OCI-LY7 (cell line): ENCODE measurements at regions not wholly inside any gene's neighbourhood (a gene's known extent, or its start where the extent isn't known, plus 50 kb on each side); places are given as distances from the start of the nearest gene placed in this dataset.

Experiments
- BruUV-seq: library from RNA; stranded (reverse); fragments of 400-500 nt; replicated peaks from 2 replicates; lab custom pipeline; 2021; lab: Mats Ljungman, UMichigan
- CTCF ChIA-PET: fragments of 300-600 bp; sonication (Branson Sonifier 250); formaldehyde crosslinking; loops from one replicate; lab custom pipeline; 2022; ENCODE audit warnings: antibody characterized with exemption; ENCODE audit not compliant: unreplicated experiment; lab: Charles Lee
- POLR2A ChIA-PET: fragments of 300-600 bp; sonication (Branson Sonifier 250); formaldehyde crosslinking; loops from one replicate; lab custom pipeline; 2022; ENCODE audit warnings: antibody characterized with exemption; lab: Charles Lee
- DNase-seq: peaks from one replicate; pipeline ENCODE4 v3.0.0-alpha.2; 2015; ENCODE audit warnings: low spot score
- H2AFZ ChIP-seq: fragments of 200-600 bp; sonication (generic), shearing (Covaris generic); 2 replicates; pipeline ENCODE4 v1.6.1; 2014; ENCODE audit warnings: mild to moderate bottlenecking, antibody characterized with exemption, low read length, moderate library complexity
- H3K27ac ChIP-seq: fragments of 200-600 bp; sonication (generic); 2 replicates; pipeline ENCODE4 v1.5.1; 2014; ENCODE audit warnings: mixed run types, low read depth, mild to moderate bottlenecking, moderate library complexity, low read length, inconsistent platforms; ENCODE audit not compliant: poor library complexity, severe bottlenecking
- H3K36me3 ChIP-seq: fragments of 200-600 bp; sonication (generic); 2 replicates; pipeline ENCODE4 v1.6.1; 2014; ENCODE audit warnings: mild to moderate bottlenecking, antibody characterized with exemption, low read length, moderate library complexity, mixed read lengths; ENCODE audit not compliant: insufficient read depth
- H3K4me1 ChIP-seq: fragments of 200-600 bp; sonication (generic); 2 replicates; pipeline ENCODE4 v1.5.1; 2014; ENCODE audit warnings: mild to moderate bottlenecking, low read length; ENCODE audit not compliant: insufficient read depth, poor library complexity, severe bottlenecking
- H3K4me2 ChIP-seq: fragments of 200-600 bp; sonication (generic); 2 replicates; pipeline ENCODE4 v1.6.1; 2014; ENCODE audit warnings: mild to moderate bottlenecking, low read length
- H3K4me3 ChIP-seq: fragments of 200-600 bp; sonication (generic); 2 replicates; pipeline ENCODE4 v1.5.1; 2014; ENCODE audit warnings: mild to moderate bottlenecking, low read depth, low read length; ENCODE audit not compliant: poor library complexity, severe bottlenecking
- H3K79me2 ChIP-seq: fragments of 200-600 bp; sonication (generic); 2 replicates; pipeline ENCODE4 v1.6.1; 2016; ENCODE audit warnings: low read depth, mild to moderate bottlenecking, low read length, moderate library complexity, mixed read lengths; ENCODE audit not compliant: insufficient read depth
- H3K9me2 ChIP-seq: fragments of 200-600 bp; sonication (generic); 2 replicates; pipeline ENCODE4 v1.6.1; 2016; ENCODE audit warnings: mild to moderate bottlenecking, low read length, mixed read lengths; ENCODE audit not compliant: insufficient read depth
- H3K9me3 ChIP-seq: fragments of 200-600 bp; sonication (generic); 2 replicates; pipeline ENCODE4 v1.6.1; 2014; ENCODE audit warnings: mild to moderate bottlenecking, mixed run types, low read length, mixed read lengths
- H4K20me1 ChIP-seq: fragments of 200-600 bp; sonication (generic); 2 replicates; pipeline ENCODE4 v1.6.1; 2014; ENCODE audit warnings: mild to moderate bottlenecking, antibody characterized with exemption, low read length, moderate library complexity, mixed read lengths; ENCODE audit not compliant: insufficient read depth
- CTCF ChIP-seq: fragments of 200-600 bp; sonication (generic); conservative IDR thresholded peaks from 2 replicates; pipeline ENCODE4 v1.5.1; 2014; ENCODE audit warnings: mild to moderate bottlenecking, antibody characterized with exemption, low read length, moderate library complexity, mixed read lengths
- EZH2phosphoT487 ChIP-seq: fragments of 200-600 bp; sonication (generic); IDR thresholded peaks from 2 replicates; pipeline ENCODE4 v1.6.1; 2018; ENCODE audit warnings: low read depth, borderline replicate concordance, mild to moderate bottlenecking, mixed run types, antibody characterized with exemption, low read length, moderate library complexity, mixed read lengths
- intact Hi-C: fragments of 100-400 bp; cut with micrococcal nuclease; formaldehyde crosslinking; loops from one replicate; pipeline ENCODE4 v1.10.0; 2022; ENCODE audit not compliant: unreplicated experiment

- Histone ChIP-seq H3K27ac (no peak overlapping the region), H3K4me3 (no peak overlapping the region), H2AFZ (no peak overlapping the region), H3K79me2 (no peaks in the 10 kb centered on the region), H3K36me3 (no peaks in the 10 kb centered on the region), H3K9me2 (no peaks in the 10 kb centered on the region), H3K4me1 (no peaks in the 10 kb centered on the region), H4K20me1 (no peaks in the 10 kb centered on the region), H3K4me2 (no peak overlapping the region), H3K9me3 (peaks cover 8% of the 10 kb centered on the region; the same call in 1 of the 2 replicates)
- ChIA-PET CTCF (no interaction called here), POLR2A (no interaction called here)
- TF ChIP-seq CTCF (no peak), EZH2phosphoT487 (no peak)
- intact Hi-C loops, result no loop called here
- BruUV-seq, result no TSS peak
- no peak for DNase-seq
Observed at GRCh38 chr5:23446424-23446823, 61.0 kb upstream of the PRDM9 start.

- H3K4me1 ChIP-seq, result no peaks in the 10 kb centered on the region
- intact Hi-C loops, result no loop called here
- no peaks in the 10 kb centered on the region for H4K20me1 ChIP-seq
- no peak for DNase-seq
- ChIA-PET CTCF (no interaction called here), POLR2A (interaction anchor here (0.6 kb wide), 1 partner anchor 1417 kb away, joined by 3 read pairs; no protein-coding TSS in a partner anchor)
- no peak overlapping the region for H3K27ac ChIP-seq
- no peak overlapping the region for H3K4me3 ChIP-seq
- no peak overlapping the region for H3K4me2 ChIP-seq
- H3K9me3 ChIP-seq, result peaks cover 8% of the 10 kb centered on the region; the same call in 1 of the 2 replicates
- no peak overlapping the region for H2AFZ ChIP-seq
- TF ChIP-seq EZH2phosphoT487, result no peak
- no TSS peak for BruUV-seq
- H3K36me3 ChIP-seq, result no peaks in the 10 kb centered on the region
- H3K9me2 ChIP-seq, result no peaks in the 10 kb centered on the region
- H3K79me2 ChIP-seq, result no peaks in the 10 kb centered on the region
Observed at GRCh38 chr5:23445573-23445972, 61.8 kb upstream of the PRDM9 start.

GRCh38 chr5:23440703-23441102 is 66.7 kb upstream of the PRDM9 start:
- BruUV-seq, result no TSS peak
- Histone ChIP-seq H3K9me2 (no peaks in the 10 kb centered on the region), H2AFZ (no peak overlapping the region), H3K27ac (no peak overlapping the region), H4K20me1 (no peaks in the 10 kb centered on the region), H3K4me2 (no peak overlapping the region), H3K36me3 (no peaks in the 10 kb centered on the region), H3K4me3 (no peak overlapping the region), H3K9me3 (peaks cover 8% of the 10 kb centered on the region; the same call in 1 of the 2 replicates), H3K4me1 (no peaks in the 10 kb centered on the region), H3K79me2 (no peaks in the 10 kb centered on the region)
- TF ChIP-seq EZH2phosphoT487, result no peak
- TF ChIP-seq CTCF, result no peak
- CTCF ChIA-PET, result no interaction called here
- no peak for DNase-seq
- intact Hi-C loops, result no loop called here
- POLR2A ChIA-PET, result no interaction called here
